PC-3 (cell line): ENCODE measurements at regions not wholly inside any gene's neighbourhood (a gene's known extent, or its start where the extent isn't known, plus 50 kb on each side); places are given as distances from the start of the nearest gene placed in this dataset.
A peak's percentile ranks its signal among the peaks of the same experiment; 100 is the strongest.

Source experiments
- ATAC-seq: fragments of 200-7000 bp; cut with Tn5 transposase; 2 replicates; pipeline ENCODE4 v1.9.1; 2020; ENCODE audit warnings: mild to moderate bottlenecking, moderate library complexity
- BruUV-seq: library from RNA; stranded (reverse); fragments of 400-500 nt; replicated peaks from 2 replicates; lab custom pipeline; 2021; lab: Mats Ljungman, UMichigan
- CTCF ChIA-PET: fragments of 300-600 bp; sonication (Branson Sonifier 250); formaldehyde crosslinking; loops from one replicate; lab custom pipeline; 2022; ENCODE audit warnings: antibody characterized with exemption; lab: Charles Lee
- POLR2A ChIA-PET: fragments of 300-600 bp; sonication (Branson Sonifier 250); formaldehyde crosslinking; loops from one replicate; lab custom pipeline; 2022; ENCODE audit warnings: antibody characterized with exemption; ENCODE audit not compliant: unreplicated experiment; lab: Charles Lee
- DNase-seq: peaks from one replicate; pipeline ENCODE4 v3.0.0-alpha.2; 2015
- H2AFZ ChIP-seq: fragments of 300-600 bp; sonication (generic); 2 replicates; pipeline ENCODE4 v1.6.0; 2016; ENCODE audit warnings: antibody characterized with exemption, low read length
- H3F3A ChIP-seq: fragments of 300-600 bp; sonication (generic); one replicate; pipeline ENCODE4 v1.6.0; 2017; ENCODE audit warnings: antibody characterized with exemption, low read length, control low read depth, mild to moderate bottlenecking; ENCODE audit not compliant: unreplicated experiment
- H3K27ac ChIP-seq: fragments of 300-600 bp; sonication (generic); 2 replicates; pipeline ENCODE4 v1.5.1; 2016; ENCODE audit warnings: mild to moderate bottlenecking, low read length
- H3K27me3 ChIP-seq: fragments of 300-600 bp; sonication (generic); 2 replicates; pipeline ENCODE4 v1.6.1; 2016; ENCODE audit warnings: low read length, mixed read lengths
- H3K36me3 ChIP-seq: fragments of 300-600 bp; sonication (generic); 2 replicates; pipeline ENCODE4 v1.6.1; 2016; ENCODE audit warnings: low read depth, mixed run types, low read length, mixed read lengths
- H3K4me1 ChIP-seq: fragments of 300-600 bp; sonication (generic); 2 replicates; pipeline ENCODE4 v1.5.1; 2016; ENCODE audit warnings: low read length; ENCODE audit not compliant: insufficient read depth
- H3K4me2 ChIP-seq: fragments of 300-600 bp; sonication (generic); 2 replicates; pipeline ENCODE4 v1.6.0; 2016; ENCODE audit warnings: low read length
- H3K4me3 ChIP-seq: fragments of 300-600 bp; sonication (generic); 2 replicates; pipeline ENCODE4 v1.5.1; 2016; ENCODE audit warnings: mild to moderate bottlenecking, low read length, mixed read lengths
- H3K79me2 ChIP-seq: fragments of 300-600 bp; sonication (generic); 2 replicates; pipeline ENCODE4 v1.6.1; 2017; ENCODE audit warnings: low read length, mixed read lengths
- H3K9ac ChIP-seq: fragments of 300-600 bp; sonication (generic); 2 replicates; pipeline ENCODE4 v1.6.0; 2016; ENCODE audit warnings: mild to moderate bottlenecking, low read length
- H3K9me2 ChIP-seq: fragments of 300-600 bp; sonication (generic); replicated peaks from 2 replicates; pipeline ENCODE4 v1.6.1; 2016; ENCODE audit warnings: mixed run types, low read length, mixed read lengths
- H3K9me3 ChIP-seq: fragments of 300-600 bp; sonication (generic); 2 replicates; pipeline ENCODE4 v1.6.1; 2016; ENCODE audit warnings: low read length, mixed read lengths
- H4K20me1 ChIP-seq: fragments of 300-600 bp; sonication (generic); 2 replicates; pipeline ENCODE4 v1.6.1; 2016; ENCODE audit warnings: low read length, mixed read lengths
- CTCF ChIP-seq: fragments of 300-600 bp; sonication (generic); conservative IDR thresholded peaks from 2 replicates; pipeline ENCODE4 v1.5.1; 2017; ENCODE audit warnings: antibody characterized with exemption, low read depth, mild to moderate bottlenecking, low read length
- EZH2 ChIP-seq: fragments of 300-600 bp; sonication (generic); IDR thresholded peaks from one replicate; pipeline ENCODE4 v1.6.1; 2017; ENCODE audit warnings: antibody characterized with exemption, mild to moderate bottlenecking, low read length; ENCODE audit not compliant: unreplicated experiment
- EZH2phosphoT487 ChIP-seq: fragments of 300-600 bp; sonication (generic); IDR thresholded peaks from 2 replicates; pipeline ENCODE4 v1.6.1; 2018; ENCODE audit warnings: mild to moderate bottlenecking, antibody characterized with exemption, low read length, borderline replicate concordance
- intact Hi-C: fragments of 100-400 bp; cut with micrococcal nuclease; formaldehyde crosslinking; loops from 2 replicates; pipeline ENCODE4 v1.9.0; 2023

- Histone ChIP-seq H3K4me3 (no peak overlapping the region), H2AFZ (no peak overlapping the region), H3K79me2 (no peaks in the 10 kb centered on the region), H3K27me3 (no peaks in the 10 kb centered on the region), H3K9me3 (no peaks in the 10 kb centered on the region), H4K20me1 (no peaks in the 10 kb centered on the region), H3F3A (no peaks in the 10 kb centered on the region), H3K4me2 (no peak overlapping the region), H3K4me1 (peaks cover 13% of the 10 kb centered on the region), H3K36me3 (no peaks in the 10 kb centered on the region), H3K9me2 (no peaks in the 10 kb centered on the region), H3K27ac (no peak overlapping the region), H3K9ac (no peak overlapping the region)
- POLR2A ChIA-PET: no interaction called here
- CTCF ChIA-PET: no interaction called here
- intact Hi-C loops: no loop called here
- BruUV-seq: no TSS peak
- no peak for TF ChIP-seq EZH2phosphoT487
- no peak for TF ChIP-seq CTCF
- TF ChIP-seq EZH2: no peak
- no peak for ATAC-seq
- DNase-seq: no peak
These were observed 301.1 kb downstream of the MAN2A1 start for GRCh38 chr5:109990723-109991359.

GRCh38 chr5:109992264-109992915, 302.7 kb downstream of the MAN2A1 start:
- Histone ChIP-seq H3K4me1 (peaks cover 25% of the 10 kb centered on the region), H3K9me2 (no peaks in the 10 kb centered on the region), H3K27ac (no peak overlapping the region), H3K36me3 (no peaks in the 10 kb centered on the region), H3K9me3 (no peaks in the 10 kb centered on the region), H3K27me3 (no peaks in the 10 kb centered on the region), H2AFZ (no peak overlapping the region), H3K4me2 (no peak overlapping the region), H3K4me3 (no peak overlapping the region), H3K9ac (no peak overlapping the region), H3F3A (no peaks in the 10 kb centered on the region), H3K79me2 (no peaks in the 10 kb centered on the region), H4K20me1 (no peaks in the 10 kb centered on the region)
- DNase-seq: peak; percentile 17
- TF ChIP-seq CTCF (no peak), EZH2 (no peak), EZH2phosphoT487 (no peak)
- no TSS peak for BruUV-seq
- ATAC-seq: peak; percentile 32
- ChIA-PET POLR2A (interaction anchor here (0.6 kb wide), 1 partner anchor 311 kb away, joined by 3 read pairs; no protein-coding TSS in a partner anchor), CTCF (no interaction called here)
- intact Hi-C loops: no loop called here

GRCh38 chr5:109994135-109994534, 304.4 kb downstream of the MAN2A1 start:
- DNase-seq (no peak), ATAC-seq (no peak)
- Histone ChIP-seq H4K20me1 (no peaks in the 10 kb centered on the region), H3K9me2 (no peaks in the 10 kb centered on the region), H3F3A (no peaks in the 10 kb centered on the region), H3K4me2 (no peak overlapping the region), H3K36me3 (no peaks in the 10 kb centered on the region), H3K4me3 (no peak overlapping the region), H3K27ac (no peak overlapping the region), H3K79me2 (no peaks in the 10 kb centered on the region), H3K4me1 (peaks cover 15% of the 10 kb centered on the region), H2AFZ (no peak overlapping the region), H3K9ac (no peak overlapping the region), H3K9me3 (no peaks in the 10 kb centered on the region), H3K27me3 (no peaks in the 10 kb centered on the region)
- no peak for TF ChIP-seq EZH2
- TF ChIP-seq CTCF: no peak
- no peak for TF ChIP-seq EZH2phosphoT487
- intact Hi-C loops: no loop called here
- BruUV-seq: no TSS peak
- ChIA-PET CTCF (no interaction called here), POLR2A (no interaction called here)
